Stimulated activated naive CD4-positive, alpha-beta T cell (primary cell): ENCODE measurements at regions not wholly inside any gene's neighbourhood (a gene's known extent, or its start where the extent isn't known, plus 50 kb on each side); places are given as distances from the start of the nearest gene placed in this dataset.
"Not testable (repeated sequence)": the region's sequence is repeated elsewhere in the genome, so short reads cannot be mapped to it uniquely, and the experiment has no call there.

ENCODE experiments used
- DNase-seq, 6 experiments: peaks; one replicate each; lab custom pipeline; 2025; lab: John Stamatoyannopoulos, UW

GRCh38 chr6:144395014-144395413, 109.9 kb downstream of the UTRN start:
- DNase-seq: no peak

- DNase-seq: no peak
Measured at GRCh38 chr6:144395826-144396225, 110.7 kb downstream of the UTRN start.

GRCh38 chr6:144397141-144397540, 112.0 kb downstream of the UTRN start:
- no peak for DNase-seq

- no peak for DNase-seq
Measured at GRCh38 chr6:144400321-144400720, 115.2 kb downstream of the UTRN start.

- DNase-seq: no peak
Measured at GRCh38 chr6:144401736-144402733, 116.9 kb downstream of the UTRN start.

GRCh38 chr6:144402750-144403149, 117.6 kb downstream of the UTRN start:
- DNase-seq: no peak

DNA sequence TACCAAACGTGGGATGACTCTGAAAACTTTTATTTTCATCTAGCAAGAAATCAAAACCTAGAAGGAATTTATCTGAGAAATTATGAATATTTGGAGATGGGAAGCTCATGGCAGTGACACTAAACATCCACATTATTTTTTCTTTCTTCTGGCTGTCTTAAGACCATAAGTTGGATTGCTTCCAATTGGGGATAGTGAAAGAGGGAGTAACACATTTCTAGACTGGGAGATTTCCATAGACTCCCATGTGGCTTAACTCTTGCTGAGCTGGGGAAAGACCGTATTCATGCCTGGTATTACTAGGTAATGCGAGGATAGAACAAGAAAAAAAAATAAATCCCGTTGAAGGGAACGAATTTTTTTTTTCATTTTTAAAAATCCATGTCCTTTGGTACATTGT, 120.0 kb downstream of the UTRN start:
- DNase-seq: no peak

DNA sequence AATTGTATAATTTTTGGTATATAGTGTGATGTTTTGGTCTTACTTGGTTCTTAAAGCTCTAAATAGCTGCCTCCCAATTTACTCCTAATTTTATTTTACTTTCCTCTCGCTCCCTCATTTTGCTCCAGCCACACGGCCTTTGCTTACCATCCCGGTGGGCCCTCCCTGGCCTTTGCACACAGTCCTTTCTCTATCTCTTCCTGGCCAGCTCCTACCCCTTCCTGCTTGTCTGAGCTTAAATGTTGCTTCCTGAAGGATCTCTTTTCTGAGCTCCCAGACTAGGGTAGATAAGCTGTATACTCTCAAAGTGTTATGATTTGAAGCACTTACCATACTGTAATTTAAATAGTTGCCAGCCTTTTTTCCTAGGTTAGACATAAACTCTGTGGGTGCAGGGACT, 121.7 kb downstream of the UTRN start:
- no peak for DNase-seq

DNA sequence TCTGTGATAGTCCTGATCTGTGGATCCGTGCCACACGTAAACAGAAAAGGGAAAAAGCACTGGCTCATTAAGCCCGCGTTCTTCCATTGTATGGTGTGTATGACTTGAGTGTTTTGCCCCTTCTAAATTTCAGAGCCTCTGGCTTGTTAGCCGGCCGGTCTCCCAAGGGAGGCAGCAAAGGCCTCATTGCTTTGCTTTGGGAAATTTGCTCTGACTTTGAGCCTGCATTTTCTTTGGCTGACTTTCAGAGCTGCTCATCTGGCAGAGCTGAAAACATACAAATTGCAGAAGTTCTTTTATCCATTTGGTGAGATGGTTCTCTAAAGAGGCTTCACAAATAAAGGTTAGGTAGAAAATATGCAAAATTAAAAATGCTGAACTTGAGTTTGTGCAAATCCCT, 123.0 kb downstream of the UTRN start:
- no peak for DNase-seq

DNA sequence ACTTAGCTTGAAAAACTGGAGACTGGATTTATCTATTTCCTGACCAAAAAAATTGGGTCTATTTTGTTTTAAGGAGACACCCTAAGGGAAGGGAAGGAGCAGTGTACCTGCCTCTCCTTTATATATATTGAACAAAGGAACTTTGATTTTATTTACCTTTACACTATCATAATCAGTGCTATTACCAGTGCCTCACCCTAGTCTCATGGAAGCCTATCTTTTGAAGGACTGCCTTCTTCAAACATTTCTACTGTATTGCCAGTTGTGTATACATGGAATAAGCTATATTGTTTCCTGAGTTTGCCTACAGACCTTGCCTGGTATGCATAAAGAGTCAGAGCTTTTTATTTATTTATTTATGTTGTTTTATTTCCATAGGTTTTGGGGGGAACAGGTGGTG, 124.9 kb downstream of the UTRN start:
- no peak for DNase-seq

DNA sequence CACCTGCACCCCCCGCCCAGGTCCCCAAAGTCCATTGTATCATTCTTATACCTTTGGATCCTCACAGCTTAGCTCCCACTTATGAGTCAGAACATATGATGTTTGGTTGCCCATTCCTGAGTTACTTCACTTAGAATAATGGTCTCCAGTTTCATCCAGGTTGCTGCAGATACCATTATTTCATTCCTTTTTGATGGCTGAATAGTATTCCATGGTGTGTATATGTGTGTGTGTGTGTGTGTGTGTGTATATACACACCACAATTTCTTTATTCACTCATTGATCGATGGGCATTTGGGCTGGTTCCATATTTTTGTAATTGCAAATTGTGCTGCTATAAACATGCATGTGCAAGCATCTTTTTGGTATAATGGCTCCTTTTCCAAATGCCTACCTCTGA, 125.4 kb downstream of the UTRN start:
- not testable (repeated sequence) for DNase-seq

DNA sequence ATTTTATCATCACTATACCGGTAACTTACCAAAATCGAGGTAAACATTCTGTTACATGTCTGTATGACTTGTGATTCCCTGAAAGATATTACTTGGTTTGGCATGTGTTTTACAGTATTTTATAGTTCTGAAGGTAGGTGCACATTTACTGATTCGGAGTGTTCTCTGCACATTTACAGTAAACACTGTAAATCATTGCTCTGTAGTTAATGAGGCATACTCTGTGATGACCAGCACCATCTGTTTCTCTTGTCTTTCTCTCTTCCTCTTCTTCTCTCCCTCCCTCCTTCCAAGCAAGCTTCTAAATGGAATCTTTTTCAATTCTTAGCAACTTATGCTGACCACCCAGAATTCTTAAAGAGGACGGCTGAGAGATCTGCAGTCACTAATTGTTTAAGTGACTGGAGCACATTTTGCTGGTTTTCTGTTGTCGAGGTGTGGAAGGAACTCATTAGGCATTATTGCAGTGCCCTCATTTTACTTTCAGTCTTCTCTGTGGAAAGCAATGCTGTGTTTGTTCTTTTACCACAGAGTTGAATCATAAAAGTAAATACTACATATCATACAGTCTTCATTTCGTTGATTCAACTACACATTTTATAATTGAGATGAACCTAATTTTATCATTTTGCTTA, 126.5 kb downstream of the UTRN start:
- peak in 1 of 6 experiments; percentile 3 for DNase-seq

GRCh38 chr6:144413418-144413817, 128.3 kb downstream of the UTRN start:
- no peak for DNase-seq

GRCh38 chr6:144415014-144415413, 129.9 kb downstream of the UTRN start:
- DNase-seq: no peak

GRCh38 chr6:144415835-144416237, 130.7 kb downstream of the UTRN start:
- no peak for DNase-seq

DNA sequence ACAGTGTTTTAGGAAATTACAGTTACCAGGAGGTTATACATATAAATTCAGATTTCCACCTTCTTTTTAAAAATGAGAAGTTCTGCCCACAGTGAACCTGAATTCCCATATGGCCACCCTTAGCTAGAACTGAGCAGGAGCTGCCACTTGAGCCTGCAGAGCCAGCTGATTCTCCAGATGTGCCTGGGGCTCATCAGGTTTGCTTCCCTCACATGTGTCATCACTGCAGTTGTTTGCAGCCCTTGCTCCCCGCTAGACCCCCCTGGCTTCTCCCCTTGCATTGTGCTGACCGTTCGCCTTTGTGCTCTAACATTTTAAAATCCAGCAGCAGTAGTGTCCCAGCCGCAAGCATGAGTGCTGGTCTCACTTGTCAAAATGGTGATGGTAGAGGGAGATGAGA, 131.1 kb downstream of the UTRN start:
- no peak for DNase-seq

GRCh38 chr6:144416773-144417172, 131.6 kb downstream of the UTRN start:
- DNase-seq: no peak

DNA sequence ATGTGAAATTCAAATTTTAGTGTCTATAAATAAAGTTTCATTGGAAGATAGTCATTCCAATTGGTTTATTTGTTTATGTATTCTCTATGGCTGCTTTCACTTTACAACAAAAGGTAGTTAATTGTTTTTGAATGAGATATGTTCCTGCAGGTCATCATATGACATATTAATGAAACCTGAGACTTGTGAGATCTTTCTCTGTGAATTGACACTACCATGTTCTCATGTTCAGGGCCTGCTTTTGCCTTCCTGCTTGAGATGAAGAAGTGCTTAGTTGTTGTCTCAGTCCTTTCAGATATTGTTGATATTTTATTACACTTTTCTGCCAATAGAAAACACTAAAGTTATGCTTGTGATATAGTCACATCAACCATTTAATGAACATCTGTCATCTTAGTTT, 132.5 kb downstream of the UTRN start:
- DNase-seq: no peak

DNA sequence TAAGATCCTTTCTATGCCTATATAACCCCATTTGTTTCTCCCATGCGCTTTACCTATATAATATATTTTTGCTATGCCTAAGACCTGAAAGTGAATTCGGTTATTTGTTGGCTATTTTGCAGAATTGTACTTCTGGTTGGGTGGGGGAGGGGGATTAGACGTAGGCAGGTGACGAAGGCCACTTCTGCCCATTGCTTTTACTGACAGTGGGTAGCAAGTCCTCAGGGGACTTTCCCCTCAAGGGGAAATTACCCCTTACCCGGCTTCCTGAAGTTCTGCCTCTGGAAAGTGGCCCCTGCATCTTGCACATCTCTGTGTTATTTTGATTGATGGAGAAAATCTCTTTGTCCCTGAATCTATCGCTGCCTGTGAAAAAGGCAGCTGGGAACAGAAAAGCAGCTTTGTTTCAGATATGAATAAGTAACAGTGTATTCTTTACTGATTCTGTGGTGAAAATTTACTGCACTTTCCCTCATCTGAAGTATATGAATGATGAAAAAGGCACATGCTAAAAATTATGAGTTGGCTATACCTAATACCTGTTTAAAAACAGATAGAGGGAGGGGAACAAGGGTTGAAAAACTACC, 133.9 kb downstream of the UTRN start:
- no peak for DNase-seq

GRCh38 chr6:144423167-144423566, 138.0 kb downstream of the UTRN start:
- no peak for DNase-seq

DNA sequence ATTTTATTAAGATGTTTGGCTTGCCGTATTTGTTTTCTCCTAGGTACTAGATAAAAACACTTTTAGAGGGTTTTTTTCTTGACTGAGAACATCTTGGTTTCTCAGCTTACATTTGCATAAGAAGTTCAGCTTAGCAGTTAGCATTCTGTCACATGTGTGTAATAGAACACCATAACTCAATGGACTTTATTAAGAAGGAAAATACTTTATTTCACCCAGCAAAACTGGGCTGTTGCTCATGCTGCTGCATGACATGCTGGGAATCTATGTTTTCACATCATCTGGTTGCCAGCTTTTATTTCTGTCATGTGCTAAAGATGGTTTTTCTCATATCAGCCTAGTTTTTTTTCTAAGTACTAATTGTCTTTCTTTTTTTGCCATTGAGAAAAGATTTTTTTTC, 144.6 kb downstream of the UTRN start:
- DNase-seq: no peak

DNA sequence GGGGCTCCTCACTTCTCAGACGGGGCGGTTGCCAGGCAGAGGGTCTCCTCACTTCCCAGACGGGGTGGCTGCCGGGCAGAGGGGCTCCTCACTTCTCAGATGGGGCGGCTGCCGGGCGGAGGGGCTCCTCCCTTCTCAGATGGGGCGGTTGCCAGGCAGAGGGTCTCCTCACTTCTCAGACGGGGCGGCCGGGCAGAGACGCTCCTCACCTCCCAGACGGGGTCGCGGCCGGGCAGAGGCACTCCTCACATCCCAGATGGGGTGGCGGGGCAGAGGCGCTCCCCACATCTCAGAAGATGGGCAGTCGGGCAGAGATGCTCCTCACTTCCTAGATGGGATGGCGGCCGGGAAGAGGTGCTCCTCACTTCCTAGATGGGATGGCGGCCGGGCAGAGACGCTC, 148.3 kb downstream of the UTRN start:
- DNase-seq: not testable (repeated sequence)
